Panc1 (cell line): ENCODE measurements at regions not wholly inside any gene's neighbourhood (a gene's known extent, or its start where the extent isn't known, plus 50 kb on each side); places are given as distances from the start of the nearest gene placed in this dataset.

ENCODE experiments used
- ATAC-seq: fragments of 200-7000 bp; cut with Tn5 transposase; 2 replicates; pipeline ENCODE4 v1.9.1; 2020; ENCODE audit warnings: mild to moderate bottlenecking, moderate library complexity
- BruUV-seq: library from RNA; stranded (reverse); fragments of 400-500 nt; replicated peaks from 2 replicates; lab custom pipeline; 2021; lab: Mats Ljungman, UMichigan
- CTCF ChIA-PET: fragments of 300-600 bp; sonication (Branson Sonifier 250); formaldehyde crosslinking; loops from one replicate; lab custom pipeline; 2022; ENCODE audit warnings: antibody characterized with exemption; lab: Charles Lee
- POLR2A ChIA-PET: fragments of 300-600 bp; sonication (Branson Sonifier 250); formaldehyde crosslinking; loops from one replicate; lab custom pipeline; 2022; ENCODE audit warnings: antibody characterized with exemption; lab: Charles Lee
- DNase-seq: peaks from one replicate; pipeline ENCODE4 v3.0.0-alpha.2; 2010; ENCODE audit warnings: low read depth, low spot score
- H3K27ac ChIP-seq: 2 replicates; pipeline ENCODE4 v1.5.1; 2011; ENCODE audit warnings: mild to moderate bottlenecking, low read length, inconsistent platforms
- H3K27me3 ChIP-seq: fragments of 200-500 bp; sonication (Bioruptor generic); 2 replicates; pipeline ENCODE4 v1.6.0; 2014; ENCODE audit warnings: low read length, inconsistent platforms; ENCODE audit not compliant: control insufficient read depth, insufficient read depth
- H3K36me3 ChIP-seq: fragments of 200-500 bp; sonication (Bioruptor generic); 2 replicates; pipeline ENCODE4 v1.5.1; 2014; ENCODE audit warnings: inconsistent platforms, mild to moderate bottlenecking, low read length, moderate library complexity; ENCODE audit not compliant: control insufficient read depth, insufficient read depth
- H3K4me1 ChIP-seq: 2 replicates; pipeline ENCODE4 v1.5.1; 2011; ENCODE audit warnings: inconsistent platforms, mild to moderate bottlenecking, low read length, moderate library complexity; ENCODE audit not compliant: control insufficient read depth, insufficient read depth
- H3K4me3 ChIP-seq, 2 experiments: 2 replicates each; pipeline ENCODE4 v1.5.1; 2011 to 2012; ENCODE audit warnings: low read depth in 2 of 2, low read length in 2 of 2, mild to moderate bottlenecking in 2 of 2, inconsistent platforms in 1 of 2, moderate library complexity in 1 of 2
- H3K9me3 ChIP-seq: fragments of 200-500 bp; sonication (Bioruptor generic); 2 replicates; pipeline ENCODE4 v1.5.1; 2014; ENCODE audit warnings: low read depth, mild to moderate bottlenecking, inconsistent platforms, low read length, moderate library complexity; ENCODE audit not compliant: control insufficient read depth, insufficient read depth
- CTCF ChIP-seq: fragments of 450-650 bp; IDR thresholded peaks from 2 replicates; pipeline ENCODE4 v1.5.1; 2017; ENCODE audit warnings: mild to moderate bottlenecking
- POLR2AphosphoS5 ChIP-seq: IDR thresholded peaks from 2 replicates; pipeline ENCODE4 v1.6.1; 2012; ENCODE audit warnings: mild to moderate bottlenecking, low read depth, low read length, moderate library complexity
- REST ChIP-seq, 2 experiments: IDR thresholded peaks; 2 replicates each; pipeline ENCODE4 v1.6.1; 2011 to 2012; ENCODE audit warnings: low read depth in 2 of 2, control low read depth in 1 of 2, low read length in 1 of 2, mild to moderate bottlenecking in 1 of 2, moderate library complexity in 1 of 2; ENCODE audit not compliant: insufficient read depth in 1 of 2
- SIN3A ChIP-seq: IDR thresholded peaks from 2 replicates; pipeline ENCODE4 v1.6.1; 2012; ENCODE audit warnings: low read depth, mild to moderate bottlenecking, low read length, moderate library complexity, borderline replicate concordance; ENCODE audit not compliant: insufficient read depth
- TCF7L2 ChIP-seq: IDR thresholded peaks from 2 replicates; pipeline ENCODE4 v1.6.1; 2011; ENCODE audit warnings: mild to moderate bottlenecking, low read depth, low read length, inconsistent platforms
- in situ Hi-C: cut with HindIII; loops from 2 replicates; pipeline ENCODE4 v1.10.0; 2016; ENCODE audit warnings: low sequenced_read_pairs, low pct_unique_long_range_greater_than_20kb
- intact Hi-C: fragments of 100-400 bp; cut with micrococcal nuclease; formaldehyde crosslinking; loops from one replicate; pipeline ENCODE4 v1.10.0; 2022; ENCODE audit not compliant: unreplicated experiment

- in situ Hi-C loops, result no loop called here
- DNase-seq, result no peak
- no peak overlapping the region for H3K4me3 ChIP-seq
- ChIA-PET POLR2A (no interaction called here), CTCF (interaction anchor here (0.7 kb wide), 1 partner anchor 178 kb away, joined by 3 read pairs; no protein-coding TSS in a partner anchor)
- TF ChIP-seq TCF7L2 (no peak), POLR2AphosphoS5 (no peak), CTCF (no peak), REST (IDR thresholded peaks at IDR 0.05; ENCODE audit: insufficient read depth in 1 of 2, low read depth in 2 of 2, low read length in 1 of 2) (no peak), SIN3A (no peak)
- no peaks in the 10 kb centered on the region for H3K27me3 ChIP-seq
- ATAC-seq, result no peak
- no peaks in the 10 kb centered on the region for H3K9me3 ChIP-seq
- no TSS peak for BruUV-seq
- peak overlapping the region; percentile 6; the same call in 1 of the 2 replicates for H3K27ac ChIP-seq
- no peaks in the 10 kb centered on the region for H3K36me3 ChIP-seq
- intact Hi-C loops, result no loop called here
- H3K4me1 ChIP-seq, result peaks cover 9% of the 10 kb centered on the region
Observed at GRCh38 chr2:196328088-196328680, 156.8 kb upstream of the STK17B start.

- TF ChIP-seq SIN3A, result no peak
- TF ChIP-seq CTCF, result no peak
- TF ChIP-seq REST (IDR thresholded peaks at IDR 0.05; ENCODE audit: insufficient read depth in 1 of 2, low read depth in 2 of 2, low read length in 1 of 2), result no peak
- no peak for TF ChIP-seq POLR2AphosphoS5
- TF ChIP-seq TCF7L2, result no peak
- no peaks in the 10 kb centered on the region for H3K9me3 ChIP-seq
- no peak for DNase-seq
- in situ Hi-C loops (no loop called here), intact Hi-C loops (no loop called here)
- H3K36me3 ChIP-seq, result no peaks in the 10 kb centered on the region
- no peaks in the 10 kb centered on the region for H3K27me3 ChIP-seq
- peaks cover 20% of the 10 kb centered on the region for H3K4me1 ChIP-seq
- H3K4me3 ChIP-seq, result no peak overlapping the region
- H3K27ac ChIP-seq, result peak overlapping the region; percentile 3; the same call in 1 of the 2 replicates
- ChIA-PET POLR2A (no interaction called here), CTCF (no interaction called here)
- no TSS peak for BruUV-seq
- ATAC-seq, result no peak
Observed at GRCh38 chr2:196329959-196330358, 158.6 kb upstream of the STK17B start.
